Right lobe of liver (tissue), 6 donors: ENCODE measurements at regions not wholly inside any gene's neighbourhood (a gene's known extent, or its start where the extent isn't known, plus 50 kb on each side); places are given as distances from the start of the nearest gene placed in this dataset.

Experiments
- ATAC-seq, 4 donors: fragments of 200-7000 bp; cut with Tn5 transposase; one replicate each; pipeline ENCODE4 v1.9.1; 2020; ENCODE audit warnings: mild to moderate bottlenecking in 4 of 4, moderate library complexity in 4 of 4
- DNase-seq, 3 donors: peaks; one replicate each; pipeline ENCODE4 v3.0.0-alpha.2; 2020
- H3K27ac ChIP-seq, 3 donors: fragments of 200-600 bp; one replicate each; pipeline ENCODE4 v1.8.0; 2022
- H3K27me3 ChIP-seq, 2 donors: fragments of 200-600 bp; one replicate each; pipeline ENCODE4 v1.8.0; 2022
- H3K36me3 ChIP-seq, 4 donors: fragments of 200-600 bp; sonication (generic) in 1 of 4; one replicate each; pipeline versions ENCODE4 v1.5.1 to v1.8.0; 2017 to 2022; ENCODE audit warnings: control low read depth in 1 of 4
- H3K4me1 ChIP-seq, 4 donors: fragments of 200-600 bp; sonication (generic) in 1 of 4; one replicate each; pipeline versions ENCODE4 v1.5.1 to v1.8.0; 2017 to 2022; ENCODE audit warnings: control low read depth in 1 of 4
- H3K4me3 ChIP-seq, 3 donors: fragments of 200-600 bp; one replicate each; pipeline ENCODE4 v1.8.0; 2022
- H3K9me3 ChIP-seq, 4 donors: fragments of 200-600 bp; sonication (generic) in 1 of 4; one replicate each; pipeline versions ENCODE4 v1.5.1 to v1.8.0; 2017 to 2022; ENCODE audit warnings: control low read depth in 1 of 4
- POLR2A ChIP-seq: fragments of 450-650 bp; IDR thresholded peaks from one replicate; pipeline ENCODE4 v1.6.1; 2017; ENCODE audit warnings: antibody characterized with exemption, mild to moderate bottlenecking
- WGBS: methylation state at CpG from one replicate; pipeline ENCODE4 v1.1.6; 2018; ENCODE audit warnings: low coverage, low lambda C conversion rate; ENCODE audit not compliant: insufficient coverage; ENCODE audit errors: missing lambda C conversion rate; 5-methylcytosine and 5-hydroxymethylcytosine counted together
- intact Hi-C, 2 donors: fragments of 100-400 bp; cut with DNase I; formaldehyde crosslinking; loops; one replicate each; pipeline versions ENCODE4 v1.11.2 to v1.14.1; 2022
- TF ChIP-seq, protein P1 (sequence below), 4 donors: fragments of 200-600 bp in 3 of 4; fragments of 450-650 bp in 1 of 4; IDR thresholded peaks; one replicate each; pipeline versions ENCODE4 v1.5.1 to v1.8.0; 2016 to 2022; ENCODE audit warnings: antibody characterized with exemption in 4 of 4, mild to moderate bottlenecking in 2 of 4
- donor health status: DM: no; HTN: yes; CAD: no.
- donor health status: DM: no; HTN: no; CAD: no.
- donor health status: DM: no; HTN: no; CAD: no.
- donor health status: DM: no; HTN: yes; CAD: no.
- donor health status: DM: no; HTN: yes; CAD: no.

DNA sequence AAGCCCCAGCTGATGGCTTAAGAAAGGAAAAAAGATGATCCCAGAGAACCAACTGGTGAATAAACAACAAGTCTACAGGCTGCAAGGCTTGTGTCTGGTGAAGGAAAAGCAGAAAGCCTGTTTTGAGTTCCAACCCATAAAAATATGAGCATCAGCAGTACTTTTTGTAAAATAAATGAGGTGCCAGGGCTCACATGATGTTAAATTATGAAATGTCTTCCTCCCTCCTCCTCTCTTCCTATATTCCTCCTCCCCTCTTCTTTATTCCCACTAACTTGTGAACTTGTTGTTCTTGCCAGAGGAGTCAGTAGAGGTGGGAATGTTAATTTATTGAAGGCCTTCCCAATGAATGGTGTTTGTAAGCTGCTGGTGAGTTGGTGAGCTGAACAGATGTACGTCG is 212.2 kb upstream of the CDH11 start:
- Histone ChIP-seq H3K4me3 (no peak overlapping the region), H3K4me1 (no peaks in the 10 kb centered on the region), H3K27me3 (no peaks in the 10 kb centered on the region), H3K27ac (no peak overlapping the region), H3K36me3 (no peaks in the 10 kb centered on the region), H3K9me3 (no peaks in the 10 kb centered on the region)
- DNase-seq: no peak
- ATAC-seq: no peak
- TF ChIP-seq, protein P1, sequence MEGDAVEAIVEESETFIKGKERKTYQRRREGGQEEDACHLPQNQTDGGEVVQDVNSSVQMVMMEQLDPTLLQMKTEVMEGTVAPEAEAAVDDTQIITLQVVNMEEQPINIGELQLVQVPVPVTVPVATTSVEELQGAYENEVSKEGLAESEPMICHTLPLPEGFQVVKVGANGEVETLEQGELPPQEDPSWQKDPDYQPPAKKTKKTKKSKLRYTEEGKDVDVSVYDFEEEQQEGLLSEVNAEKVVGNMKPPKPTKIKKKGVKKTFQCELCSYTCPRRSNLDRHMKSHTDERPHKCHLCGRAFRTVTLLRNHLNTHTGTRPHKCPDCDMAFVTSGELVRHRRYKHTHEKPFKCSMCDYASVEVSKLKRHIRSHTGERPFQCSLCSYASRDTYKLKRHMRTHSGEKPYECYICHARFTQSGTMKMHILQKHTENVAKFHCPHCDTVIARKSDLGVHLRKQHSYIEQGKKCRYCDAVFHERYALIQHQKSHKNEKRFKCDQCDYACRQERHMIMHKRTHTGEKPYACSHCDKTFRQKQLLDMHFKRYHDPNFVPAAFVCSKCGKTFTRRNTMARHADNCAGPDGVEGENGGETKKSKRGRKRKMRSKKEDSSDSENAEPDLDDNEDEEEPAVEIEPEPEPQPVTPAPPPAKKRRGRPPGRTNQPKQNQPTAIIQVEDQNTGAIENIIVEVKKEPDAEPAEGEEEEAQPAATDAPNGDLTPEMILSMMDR (IDR thresholded peaks at IDR 0.05): no peak
- no peak for TF ChIP-seq POLR2A
- intact Hi-C loops: no loop called here
- 51% methylated on average over 2 of the region's 2 CpGs for WGBS

DNA sequence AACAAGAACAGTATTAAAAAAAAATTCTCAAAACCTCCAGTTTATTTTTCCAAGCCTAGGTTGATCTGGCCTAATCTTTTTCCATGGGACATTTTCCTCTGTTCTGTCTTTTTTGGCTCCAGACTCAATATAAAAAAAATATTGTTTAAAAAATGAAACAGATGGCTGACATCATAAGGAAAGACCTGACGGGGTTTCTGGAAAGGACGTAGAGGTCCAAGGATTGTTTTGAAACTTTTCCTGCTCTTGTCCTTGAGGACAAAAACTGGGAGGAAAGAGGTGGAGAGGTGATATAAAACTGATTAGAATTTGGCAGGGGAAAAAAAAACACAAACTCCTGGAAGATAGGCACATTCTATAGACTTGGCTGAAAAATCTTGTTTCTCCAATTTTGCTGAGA is 211.4 kb upstream of the CDH11 start:
- Histone ChIP-seq H3K27me3 (no peaks in the 10 kb centered on the region), H3K4me1 (no peaks in the 10 kb centered on the region), H3K9me3 (no peaks in the 10 kb centered on the region), H3K4me3 (no peak overlapping the region), H3K36me3 (no peaks in the 10 kb centered on the region), H3K27ac (no peak overlapping the region)
- ATAC-seq: peak in 1 of 4 donors; percentile 38
- intact Hi-C loops: no loop called here
- DNase-seq: no peak
- WGBS: 27% methylated on average over 2 of the region's 2 CpGs
- TF ChIP-seq, protein P1 (IDR thresholded peaks at IDR 0.05): no peak
- no peak for TF ChIP-seq POLR2A

DNA sequence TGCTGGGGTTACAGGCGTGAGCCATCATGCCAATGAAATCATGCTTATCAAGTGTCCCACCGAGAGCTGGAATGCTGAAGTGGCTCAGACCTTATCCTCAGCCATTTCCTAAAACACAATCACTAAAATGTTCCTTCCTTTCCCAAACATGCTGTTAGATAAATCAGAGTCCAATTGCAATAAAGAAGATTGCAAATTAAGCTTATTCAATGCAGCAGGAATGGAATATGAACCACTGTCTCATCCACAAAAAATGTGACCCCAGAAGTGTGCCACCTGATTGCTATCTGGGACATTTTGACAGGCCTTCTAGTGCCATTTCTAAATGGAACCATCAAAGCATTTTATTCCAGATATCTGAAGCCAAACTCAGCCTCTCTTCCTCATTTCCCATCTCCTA is 205.5 kb upstream of the CDH11 start:
- 23% methylated on average over 2 of the region's 2 CpGs for WGBS
- Histone ChIP-seq H3K27me3 (no peaks in the 10 kb centered on the region), H3K36me3 (no peaks in the 10 kb centered on the region), H3K9me3 (no peaks in the 10 kb centered on the region), H3K27ac (no peak overlapping the region), H3K4me1 (no peaks in the 10 kb centered on the region), H3K4me3 (no peak overlapping the region)
- no peak for ATAC-seq
- TF ChIP-seq POLR2A: no peak
- TF ChIP-seq, protein P1 (IDR thresholded peaks at IDR 0.05): no peak
- DNase-seq: no peak
- intact Hi-C loops: no loop called here

DNA sequence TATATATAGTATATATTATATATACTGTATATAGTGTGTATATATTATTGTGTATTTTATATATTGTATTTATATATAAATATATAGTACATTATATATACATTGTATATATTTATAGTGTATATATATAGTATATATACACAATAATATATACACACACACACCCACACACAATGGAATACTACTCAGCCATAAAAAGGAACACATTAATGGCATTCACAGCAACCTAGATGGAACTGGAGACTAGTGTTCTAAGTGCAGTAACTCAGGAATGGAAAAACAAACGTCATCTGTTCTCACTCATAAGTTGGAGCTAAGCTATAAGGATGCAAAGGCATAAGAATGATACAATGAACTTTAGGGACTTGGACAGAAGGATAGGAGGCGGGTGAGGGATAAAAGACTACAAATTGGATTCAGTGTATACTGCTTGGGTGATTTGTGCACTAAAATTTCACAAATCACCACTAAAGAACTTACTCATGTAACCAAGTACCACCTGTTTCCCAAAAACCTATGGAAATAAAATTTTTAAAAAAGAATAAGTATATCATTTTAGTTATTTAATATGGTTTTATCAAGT is 201.9 kb upstream of the CDH11 start:
- Histone ChIP-seq H3K4me1 (no peaks in the 10 kb centered on the region), H3K9me3 (no peaks in the 10 kb centered on the region), H3K27me3 (no peaks in the 10 kb centered on the region), H3K36me3 (no peaks in the 10 kb centered on the region), H3K27ac (no peak overlapping the region), H3K4me3 (no peak overlapping the region)
- DNase-seq (no peak), ATAC-seq (no peak)
- TF ChIP-seq, protein P1 (IDR thresholded peaks at IDR 0.05): no peak
- TF ChIP-seq POLR2A: no peak
- intact Hi-C loops: no loop called here
- WGBS: 75% methylated on average over 2 of the region's 2 CpGs
